GM12875 (cell line): ENCODE measurements at regions not wholly inside any gene's neighbourhood (a gene's known extent, or its start where the extent isn't known, plus 50 kb on each side); places are given as distances from the start of the nearest gene placed in this dataset.

Experiments used
- H3K4me3 ChIP-seq: one replicate; pipeline ENCODE4 v1.5.1; 2011; ENCODE audit warnings: low read depth, low read length, control low read depth
- TF ChIP-seq, protein P1 (sequence below): IDR thresholded peaks from 2 replicates; pipeline ENCODE4 v1.5.1; 2011; ENCODE audit warnings: low read depth, mild to moderate bottlenecking, control low read depth, inconsistent platforms, low read length, moderate library complexity, borderline replicate concordance; ENCODE audit not compliant: insufficient read depth

- no peak overlapping the region for H3K4me3 ChIP-seq
- TF ChIP-seq, protein P1, sequence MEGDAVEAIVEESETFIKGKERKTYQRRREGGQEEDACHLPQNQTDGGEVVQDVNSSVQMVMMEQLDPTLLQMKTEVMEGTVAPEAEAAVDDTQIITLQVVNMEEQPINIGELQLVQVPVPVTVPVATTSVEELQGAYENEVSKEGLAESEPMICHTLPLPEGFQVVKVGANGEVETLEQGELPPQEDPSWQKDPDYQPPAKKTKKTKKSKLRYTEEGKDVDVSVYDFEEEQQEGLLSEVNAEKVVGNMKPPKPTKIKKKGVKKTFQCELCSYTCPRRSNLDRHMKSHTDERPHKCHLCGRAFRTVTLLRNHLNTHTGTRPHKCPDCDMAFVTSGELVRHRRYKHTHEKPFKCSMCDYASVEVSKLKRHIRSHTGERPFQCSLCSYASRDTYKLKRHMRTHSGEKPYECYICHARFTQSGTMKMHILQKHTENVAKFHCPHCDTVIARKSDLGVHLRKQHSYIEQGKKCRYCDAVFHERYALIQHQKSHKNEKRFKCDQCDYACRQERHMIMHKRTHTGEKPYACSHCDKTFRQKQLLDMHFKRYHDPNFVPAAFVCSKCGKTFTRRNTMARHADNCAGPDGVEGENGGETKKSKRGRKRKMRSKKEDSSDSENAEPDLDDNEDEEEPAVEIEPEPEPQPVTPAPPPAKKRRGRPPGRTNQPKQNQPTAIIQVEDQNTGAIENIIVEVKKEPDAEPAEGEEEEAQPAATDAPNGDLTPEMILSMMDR: no peak
Measured at GRCh38 chr6:21856844-21857243, 263.3 kb downstream of the SOX4 start.

DNA sequence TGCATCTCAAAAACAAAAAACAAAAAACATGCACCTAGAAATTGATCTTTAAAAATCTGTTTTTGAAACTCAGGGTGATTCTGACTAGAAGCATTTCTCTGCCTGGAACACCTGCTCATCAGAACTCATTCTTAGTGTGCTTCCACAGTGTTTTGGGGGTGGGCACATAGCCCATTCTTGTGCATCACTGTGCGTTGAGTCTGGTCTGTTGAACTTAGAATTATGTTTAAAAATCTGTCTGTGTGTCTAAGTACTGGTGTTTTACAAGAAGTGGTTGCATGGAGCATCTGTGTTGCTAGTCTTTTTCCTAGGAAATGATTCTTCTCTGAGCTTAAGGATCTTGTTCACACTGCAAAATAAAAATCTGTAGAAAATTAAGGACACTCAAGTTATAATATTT lies 264.5 kb downstream of the SOX4 start:
- H3K4me3 ChIP-seq: no peak overlapping the region
- TF ChIP-seq, protein P1: no peak

DNA sequence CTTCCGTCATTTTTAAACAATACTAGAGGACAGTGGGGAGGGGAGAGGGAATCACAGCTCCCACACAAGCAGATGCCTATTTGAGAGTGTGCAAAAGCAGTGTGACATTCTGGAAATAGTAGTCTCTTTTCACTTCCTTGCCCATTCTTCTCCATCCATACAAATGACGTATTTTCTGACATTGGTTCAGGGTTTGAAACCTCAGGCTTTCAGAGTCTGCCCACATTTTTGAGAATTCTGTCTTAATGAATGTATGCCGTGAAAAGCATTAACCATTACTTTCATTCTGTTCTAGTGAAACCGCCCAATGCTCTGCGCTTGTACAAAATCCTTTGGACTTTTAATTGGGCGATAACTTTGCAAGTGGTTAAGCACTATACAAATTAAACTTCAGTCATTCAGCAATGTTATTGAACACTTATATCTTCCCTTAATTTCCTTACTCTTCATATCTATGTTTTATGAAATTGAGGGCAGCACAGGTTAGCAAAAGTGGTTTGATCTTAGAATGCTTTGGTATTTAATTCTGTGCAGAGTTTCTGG lies 265.7 kb downstream of the SOX4 start:
- TF ChIP-seq, protein P1: no peak

DNA sequence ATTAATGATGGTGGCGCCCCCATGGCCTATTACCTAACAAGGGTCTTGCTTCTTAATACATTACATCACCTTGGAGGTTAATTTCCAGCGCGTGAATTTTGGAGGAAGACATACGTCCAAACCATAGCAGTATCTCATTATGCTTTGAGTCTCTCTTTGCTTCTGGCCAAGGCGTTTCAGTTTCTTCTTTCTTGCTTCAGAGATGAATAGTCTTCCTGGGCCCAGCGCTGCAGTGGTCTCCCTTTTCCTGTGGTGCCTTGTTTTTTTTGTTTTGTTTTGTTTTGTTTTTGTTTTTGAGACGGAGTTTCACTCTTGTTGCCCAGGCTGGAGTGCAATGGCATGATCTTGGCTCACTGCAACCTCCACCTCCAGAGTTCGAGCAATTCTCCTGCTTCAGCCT lies 268.4 kb downstream of the SOX4 start:
- TF ChIP-seq, protein P1: no peak
- H3K4me3 ChIP-seq: no peak overlapping the region

More for the DNA sequence above, 265.7 kb downstream of the SOX4 start:
- H3K4me3 ChIP-seq: no peak overlapping the region

GRCh38 chr6:21864206-21864605 lies 270.7 kb downstream of the SOX4 start:
- H3K4me3 ChIP-seq: no peak overlapping the region
- TF ChIP-seq, protein P1: no peak

DNA sequence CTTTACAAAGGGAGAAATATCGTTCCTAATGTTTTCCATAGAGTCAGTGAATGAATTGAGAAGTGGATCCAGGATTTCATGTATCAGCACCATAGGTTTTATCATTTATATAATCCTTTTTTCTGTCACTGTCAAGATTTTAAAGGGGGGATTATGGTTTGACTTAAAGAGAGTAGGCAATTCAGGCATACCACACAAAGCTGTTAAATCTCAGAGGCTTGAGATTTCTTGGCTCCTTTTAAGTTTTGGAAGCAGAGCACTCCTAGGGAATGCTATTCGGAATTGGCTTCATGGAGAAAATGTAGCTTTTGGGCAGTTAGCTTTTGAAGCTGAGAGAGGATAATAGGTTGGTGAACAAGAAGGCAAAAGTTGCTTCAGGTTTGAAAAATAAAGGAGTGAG lies 274.7 kb downstream of the SOX4 start:
- TF ChIP-seq, protein P1: no peak
- no peak overlapping the region for H3K4me3 ChIP-seq

GRCh38 chr6:21869085-21869771 lies 275.7 kb downstream of the SOX4 start:
- TF ChIP-seq, protein P1: no peak
- no peak overlapping the region for H3K4me3 ChIP-seq
